ENCODE measurements at regions not wholly inside any gene's neighbourhood (a gene's known extent, or its start where the extent isn't known, plus 50 kb on each side); places are given as distances from the start of the nearest gene placed in this dataset.
A peak's percentile ranks its signal among the peaks of the same experiment; 100 is the strongest.

DNA sequence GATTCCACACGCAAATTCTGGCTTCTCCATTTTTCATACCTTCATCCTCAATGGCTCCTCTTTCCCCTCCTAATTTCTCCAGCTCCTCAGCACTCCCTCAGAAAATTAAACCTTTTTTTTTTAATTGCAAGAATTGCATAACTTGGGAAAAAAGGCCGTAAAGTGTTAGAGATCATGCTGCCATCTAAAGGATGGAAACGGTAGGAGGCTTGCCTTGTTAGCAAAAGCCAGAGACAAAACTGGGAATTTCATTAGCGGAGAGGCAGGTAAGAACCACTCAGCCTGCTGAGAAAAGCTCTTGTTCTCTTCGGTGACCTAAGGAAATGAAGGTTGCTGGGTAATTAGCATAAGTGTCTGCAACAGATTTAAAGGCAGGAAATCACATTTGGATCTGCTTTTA is 204.3 kb downstream of the AEBP2 start:
- DNase-seq, result no peak
- TF ChIP-seq CTCF (IDR thresholded peaks at IDR 0.05; ENCODE audit: partially characterized antibody, unreplicated experiment), result peak; percentile 27
- Mint-ChIP-seq H3K9me3 (ENCODE audit: unreplicated experiment) (peaks cover 2% of the 10 kb centered on the region), H3K27me3 (ENCODE audit: unreplicated experiment) (no peaks in the 10 kb centered on the region), H3K4me1 (ENCODE audit: low read depth, unreplicated experiment) (peaks cover 6% of the 10 kb centered on the region), H3K27ac (ENCODE audit: unreplicated experiment) (peak overlapping the region; percentile 4), H3K4me3 (ENCODE audit: unreplicated experiment) (no peak overlapping the region), H3K36me3 (ENCODE audit: unreplicated experiment) (peaks cover 16% of the 10 kb centered on the region)

DNA sequence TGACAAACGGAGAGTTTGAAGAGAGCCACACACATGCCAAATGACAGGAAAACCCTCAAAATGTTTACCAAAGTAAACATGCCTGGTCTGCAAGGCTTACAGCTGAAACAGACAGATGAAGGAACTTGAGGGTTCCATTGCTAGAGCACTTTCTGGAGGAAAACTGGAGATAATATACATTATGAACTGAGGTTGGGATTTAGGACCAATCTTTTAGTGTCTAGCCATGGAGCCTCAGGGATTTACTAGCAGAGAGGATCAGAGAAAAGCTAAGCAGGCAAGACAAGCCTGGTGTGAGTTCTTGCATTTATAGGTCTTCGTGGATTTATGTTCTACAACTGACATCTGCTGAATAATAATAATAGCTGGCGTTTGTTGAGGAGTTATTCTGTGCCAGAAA is 205.3 kb downstream of the AEBP2 start:
- Mint-ChIP-seq H3K4me1 (ENCODE audit: low read depth, unreplicated experiment) (peaks cover 6% of the 10 kb centered on the region), H3K36me3 (ENCODE audit: unreplicated experiment) (peaks cover 16% of the 10 kb centered on the region), H3K4me3 (ENCODE audit: unreplicated experiment) (no peak overlapping the region), H3K27me3 (ENCODE audit: unreplicated experiment) (no peaks in the 10 kb centered on the region), H3K27ac (ENCODE audit: unreplicated experiment) (no peak overlapping the region), H3K9me3 (ENCODE audit: unreplicated experiment) (peaks cover 2% of the 10 kb centered on the region)
- DNase-seq, result no peak
- TF ChIP-seq CTCF (IDR thresholded peaks at IDR 0.05; ENCODE audit: partially characterized antibody, unreplicated experiment), result no peak

GRCh38 chr12:19645823-19646222 is 206.5 kb downstream of the AEBP2 start:
- H3K4me1 Mint-ChIP-seq (ENCODE audit: low read depth, unreplicated experiment), result peaks cover 4% of the 10 kb centered on the region
- H3K36me3 Mint-ChIP-seq (ENCODE audit: unreplicated experiment), result peaks cover 16% of the 10 kb centered on the region
- no peak overlapping the region for H3K27ac Mint-ChIP-seq (ENCODE audit: unreplicated experiment)
- H3K27me3 Mint-ChIP-seq (ENCODE audit: unreplicated experiment), result no peaks in the 10 kb centered on the region
- H3K4me3 Mint-ChIP-seq (ENCODE audit: unreplicated experiment), result no peak overlapping the region
- peaks cover 2% of the 10 kb centered on the region for H3K9me3 Mint-ChIP-seq (ENCODE audit: unreplicated experiment)
- no peak for TF ChIP-seq CTCF (IDR thresholded peaks at IDR 0.05; ENCODE audit: partially characterized antibody, unreplicated experiment)
- DNase-seq, result no peak

GRCh38 chr12:19646599-19646998 is 207.3 kb downstream of the AEBP2 start:
- TF ChIP-seq CTCF (IDR thresholded peaks at IDR 0.05; ENCODE audit: partially characterized antibody, unreplicated experiment), result no peak
- H3K9me3 Mint-ChIP-seq (ENCODE audit: unreplicated experiment), result peaks cover 2% of the 10 kb centered on the region
- H3K27ac Mint-ChIP-seq (ENCODE audit: unreplicated experiment), result no peak overlapping the region
- H3K27me3 Mint-ChIP-seq (ENCODE audit: unreplicated experiment), result no peaks in the 10 kb centered on the region
- H3K36me3 Mint-ChIP-seq (ENCODE audit: unreplicated experiment), result peaks cover 16% of the 10 kb centered on the region
- peaks cover 4% of the 10 kb centered on the region for H3K4me1 Mint-ChIP-seq (ENCODE audit: low read depth, unreplicated experiment)
- no peak overlapping the region for H3K4me3 Mint-ChIP-seq (ENCODE audit: unreplicated experiment)
- no peak for DNase-seq

GRCh38 chr12:19647806-19648556 is 208.7 kb downstream of the AEBP2 start:
- Mint-ChIP-seq H3K27me3 (ENCODE audit: unreplicated experiment) (no peaks in the 10 kb centered on the region), H3K27ac (ENCODE audit: unreplicated experiment) (peak overlapping the region; percentile 41)

More at GRCh38 chr12:19647806-19648556, 208.7 kb downstream of the AEBP2 start:
- Mint-ChIP-seq H3K4me1 (ENCODE audit: low read depth, unreplicated experiment) (peaks cover 4% of the 10 kb centered on the region), H3K4me3 (ENCODE audit: unreplicated experiment) (no peak overlapping the region), H3K36me3 (ENCODE audit: unreplicated experiment) (peaks cover 16% of the 10 kb centered on the region), H3K9me3 (ENCODE audit: unreplicated experiment) (peaks cover 2% of the 10 kb centered on the region)
- no peak for TF ChIP-seq CTCF (IDR thresholded peaks at IDR 0.05; ENCODE audit: partially characterized antibody, unreplicated experiment)
- DNase-seq, result no peak
